Esophagus muscularis mucosa (tissue), 4 donors: ENCODE measurements at regions not wholly inside any gene's neighbourhood (a gene's known extent, or its start where the extent isn't known, plus 50 kb on each side); places are given as distances from the start of the nearest gene placed in this dataset.

Experiments used
- DNase-seq: peaks from one replicate; pipeline ENCODE4 v3.0.0-alpha.2; 2017; ENCODE audit errors: extremely low spot score
- H3K27ac ChIP-seq, 4 donors: fragments of 200-600 bp; sonication (generic); replicated peaks in 1 of 4; 1 replicate in 3 of 4; 2 replicates in 1 of 4; pipeline ENCODE4 v1.5.1; 2016 to 2019; ENCODE audit warnings: mild to moderate bottlenecking in 1 of 4
- H3K27me3 ChIP-seq, 4 donors: fragments of 200-600 bp; sonication (generic); one replicate each; pipeline versions ENCODE4 v1.5.1 to v1.6.0; 2016 to 2019
- H3K36me3 ChIP-seq, 4 donors: fragments of 200-600 bp; sonication (generic); one replicate each; pipeline ENCODE4 v1.5.1; 2016 to 2019
- H3K4me1 ChIP-seq, 4 donors: fragments of 200-600 bp; sonication (generic); one replicate each; pipeline ENCODE4 v1.5.1; 2016 to 2019
- H3K4me3 ChIP-seq, 4 donors: fragments of 200-600 bp; sonication (generic); 1 replicate in 2 of 4; 2 replicates in 2 of 4; pipeline ENCODE4 v1.5.1; 2016 to 2019; ENCODE audit warnings: mild to moderate bottlenecking in 4 of 4, moderate library complexity in 1 of 4
- H3K9me3 ChIP-seq, 4 donors: fragments of 200-600 bp; sonication (generic); 1 replicate in 3 of 4; 2 replicates in 1 of 4; pipeline ENCODE4 v1.5.1; 2016 to 2019
- EP300 ChIP-seq: sonication (generic); formaldehyde crosslinking; IDR thresholded peaks from one replicate; pipeline ENCODE4 v1.6.1; 2017; ENCODE audit warnings: antibody characterized with exemption
- POLR2A ChIP-seq: fragments of 450-650 bp; IDR thresholded peaks from one replicate; pipeline ENCODE4 v1.6.1; 2017; ENCODE audit warnings: antibody characterized with exemption, moderate library complexity, mild to moderate bottlenecking, low read depth
- POLR2AphosphoS5 ChIP-seq, 2 donors: sonication (generic); formaldehyde crosslinking; IDR thresholded peaks; one replicate each; pipeline ENCODE4 v1.6.1; 2017; ENCODE audit warnings: antibody characterized with exemption in 2 of 2
- WGBS: methylation state at CpG from one replicate; pipeline ENCODE4 v1.1.5; 2018; 5-methylcytosine and 5-hydroxymethylcytosine counted together
- intact Hi-C: fragments of 100-400 bp; cut with DNase I; formaldehyde crosslinking; loops from one replicate; pipeline ENCODE4 v1.15.1; 2023
- TF ChIP-seq, protein P1 (sequence below), 3 experiments: fragments of 200-600 bp in 2 of 3; fragments of 450-650 bp in 1 of 3; sonication (generic) in 2 of 3; IDR thresholded peaks; one replicate each; pipeline ENCODE4 v1.5.1; 2017 to 2019; ENCODE audit warnings: antibody characterized with exemption in 3 of 3, mild to moderate bottlenecking in 2 of 3, moderate library complexity in 1 of 3

DNA sequence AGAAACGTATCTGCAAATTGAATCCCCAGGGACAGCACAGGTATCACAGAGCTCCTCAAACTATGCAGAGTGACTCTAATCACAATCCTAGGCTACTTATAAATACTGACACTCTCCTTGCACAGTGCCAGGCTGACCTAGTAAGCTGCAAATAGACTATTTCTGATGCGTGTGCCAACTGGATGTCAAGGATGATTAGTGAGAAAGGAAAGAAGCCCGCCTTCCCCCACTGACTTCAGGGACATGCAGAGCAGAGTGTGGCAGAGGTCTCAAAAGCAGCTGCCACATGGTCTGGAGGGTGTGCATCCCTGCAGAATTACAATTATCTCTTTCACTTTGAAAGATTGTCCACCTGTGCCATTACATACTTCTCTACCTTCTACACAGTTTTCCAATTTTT lies 235.6 kb downstream of the CPS1 start:
- TF ChIP-seq POLR2A = no peak
- TF ChIP-seq, protein P1, sequence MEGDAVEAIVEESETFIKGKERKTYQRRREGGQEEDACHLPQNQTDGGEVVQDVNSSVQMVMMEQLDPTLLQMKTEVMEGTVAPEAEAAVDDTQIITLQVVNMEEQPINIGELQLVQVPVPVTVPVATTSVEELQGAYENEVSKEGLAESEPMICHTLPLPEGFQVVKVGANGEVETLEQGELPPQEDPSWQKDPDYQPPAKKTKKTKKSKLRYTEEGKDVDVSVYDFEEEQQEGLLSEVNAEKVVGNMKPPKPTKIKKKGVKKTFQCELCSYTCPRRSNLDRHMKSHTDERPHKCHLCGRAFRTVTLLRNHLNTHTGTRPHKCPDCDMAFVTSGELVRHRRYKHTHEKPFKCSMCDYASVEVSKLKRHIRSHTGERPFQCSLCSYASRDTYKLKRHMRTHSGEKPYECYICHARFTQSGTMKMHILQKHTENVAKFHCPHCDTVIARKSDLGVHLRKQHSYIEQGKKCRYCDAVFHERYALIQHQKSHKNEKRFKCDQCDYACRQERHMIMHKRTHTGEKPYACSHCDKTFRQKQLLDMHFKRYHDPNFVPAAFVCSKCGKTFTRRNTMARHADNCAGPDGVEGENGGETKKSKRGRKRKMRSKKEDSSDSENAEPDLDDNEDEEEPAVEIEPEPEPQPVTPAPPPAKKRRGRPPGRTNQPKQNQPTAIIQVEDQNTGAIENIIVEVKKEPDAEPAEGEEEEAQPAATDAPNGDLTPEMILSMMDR (IDR thresholded peaks at IDR 0.05) = no peak
- no peak for TF ChIP-seq POLR2AphosphoS5 (IDR thresholded peaks at IDR 0.05)
- no peak for TF ChIP-seq EP300
- WGBS = 54% methylated on average over 3 of the region's 3 CpGs
- Histone ChIP-seq H3K36me3 (no peaks in the 10 kb centered on the region), H3K27ac (no peak overlapping the region), H3K4me3 (no peak overlapping the region), H3K27me3 (no peaks in the 10 kb centered on the region), H3K4me1 (no peaks in the 10 kb centered on the region), H3K9me3 (no peaks in the 10 kb centered on the region)
- no peak for DNase-seq
- intact Hi-C loops = no loop called here

DNA sequence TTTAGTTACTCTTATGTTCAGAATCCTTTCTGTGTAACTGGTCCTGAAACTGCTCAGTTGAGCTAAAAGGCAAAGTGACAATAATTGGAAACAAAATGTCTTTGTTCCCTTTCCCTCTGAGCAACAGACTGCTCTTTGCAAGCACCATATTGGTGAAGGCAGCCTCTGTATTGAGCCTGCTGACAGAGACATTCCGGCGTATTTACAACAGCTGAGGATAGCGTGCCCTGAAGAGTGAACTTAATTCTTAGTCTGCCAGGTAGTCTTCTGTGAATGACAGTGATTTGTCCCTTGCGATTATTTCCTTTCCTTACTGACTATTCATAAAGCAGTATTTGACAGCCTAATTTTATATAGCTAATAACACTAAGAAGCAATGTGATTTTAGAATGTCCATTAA lies 239.1 kb downstream of the CPS1 start:
- intact Hi-C loops = no loop called here
- no peak overlapping the region for H3K27ac ChIP-seq
- TF ChIP-seq, protein P1 (IDR thresholded peaks at IDR 0.05) = no peak
- TF ChIP-seq POLR2A = no peak
- no peak for TF ChIP-seq EP300
- TF ChIP-seq POLR2AphosphoS5 (IDR thresholded peaks at IDR 0.05) = no peak
- no peaks in the 10 kb centered on the region for H3K4me1 ChIP-seq
- no peak for DNase-seq
- H3K9me3 ChIP-seq = no peaks in the 10 kb centered on the region
- WGBS = 78% methylated on average over 4 of the region's 4 CpGs
- H3K4me3 ChIP-seq = no peak overlapping the region
- no peaks in the 10 kb centered on the region for H3K27me3 ChIP-seq
- H3K36me3 ChIP-seq = no peaks in the 10 kb centered on the region

DNA sequence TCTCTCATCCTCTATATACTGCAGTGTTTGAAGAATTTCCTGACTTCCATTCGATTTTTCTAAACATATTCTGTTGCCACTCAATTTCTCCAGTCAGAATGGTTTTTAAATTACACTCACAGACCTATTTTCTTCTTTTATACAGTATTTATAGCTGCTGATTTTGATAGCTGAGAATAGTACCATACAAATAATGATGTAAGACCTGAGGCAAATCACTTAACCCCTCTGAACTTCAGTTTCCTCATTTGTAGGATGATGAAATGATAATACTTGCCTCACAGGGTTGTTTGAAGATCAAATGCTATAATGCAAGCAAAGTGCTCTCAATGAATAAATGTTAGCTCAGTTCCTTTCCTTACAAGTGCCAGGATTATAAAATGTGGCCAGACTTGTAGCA lies 241.8 kb downstream of the CPS1 start:
- intact Hi-C loops = no loop called here
- Histone ChIP-seq H3K4me3 (no peak overlapping the region), H3K27me3 (no peaks in the 10 kb centered on the region), H3K36me3 (no peaks in the 10 kb centered on the region), H3K27ac (no peak overlapping the region), H3K9me3 (no peaks in the 10 kb centered on the region), H3K4me1 (no peaks in the 10 kb centered on the region)
- 21% methylated on average over 1 of the region's 1 CpG for WGBS
- no peak for TF ChIP-seq POLR2AphosphoS5 (IDR thresholded peaks at IDR 0.05)
- no peak for TF ChIP-seq POLR2A
- TF ChIP-seq EP300 = no peak
- TF ChIP-seq, protein P1 (IDR thresholded peaks at IDR 0.05) = no peak
- DNase-seq = no peak

DNA sequence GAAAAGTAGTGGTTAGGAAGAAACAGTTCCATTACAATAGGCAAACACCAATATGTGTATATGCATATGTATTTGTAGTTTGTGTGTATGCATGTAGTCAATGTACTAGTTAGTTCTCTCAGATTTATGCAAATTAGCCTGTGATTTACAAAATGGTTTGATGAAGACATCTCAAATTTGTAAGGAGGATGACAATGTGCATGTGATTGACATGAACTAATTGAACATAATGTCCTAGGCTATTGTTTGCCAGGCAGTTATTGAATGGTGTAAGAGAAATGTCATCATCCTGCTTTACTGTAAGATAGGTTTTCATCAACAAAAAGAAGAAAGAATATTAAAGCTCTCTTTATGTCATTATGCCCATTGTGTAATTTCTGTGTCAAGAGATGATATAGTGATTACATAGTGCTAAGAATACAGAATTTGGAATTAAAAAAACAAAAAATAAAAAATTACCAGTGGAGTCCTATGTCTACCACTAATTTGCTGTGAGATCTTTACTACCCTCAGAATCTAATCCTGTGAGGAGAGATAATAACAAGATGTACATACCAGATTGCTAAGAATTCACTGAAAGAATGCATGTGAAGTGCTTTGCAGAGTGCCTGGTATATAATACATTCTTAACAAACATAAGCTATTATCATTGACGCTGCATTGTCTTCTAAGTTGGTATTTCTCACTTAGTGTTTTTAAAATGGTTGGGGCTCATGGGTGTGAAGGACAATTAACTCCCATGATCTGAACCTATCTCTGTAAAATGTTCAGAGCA lies 258.0 kb downstream of the CPS1 start:
- no peaks in the 10 kb centered on the region for H3K36me3 ChIP-seq
- no peak overlapping the region for H3K27ac ChIP-seq
- intact Hi-C loops = no loop called here
- H3K4me3 ChIP-seq = no peak overlapping the region
- no peaks in the 10 kb centered on the region for H3K4me1 ChIP-seq
- WGBS = 90% methylated on average over 1 of the region's 1 CpG
- no peak for DNase-seq
- H3K9me3 ChIP-seq = peaks cover 0 to 4% (median 0%) of the 10 kb centered on the region in 4 donors
- TF ChIP-seq POLR2A = no peak
- TF ChIP-seq POLR2AphosphoS5 (IDR thresholded peaks at IDR 0.05) = no peak
- TF ChIP-seq, protein P1 (IDR thresholded peaks at IDR 0.05) = no peak
- no peak for TF ChIP-seq EP300
- H3K27me3 ChIP-seq = no peaks in the 10 kb centered on the region

DNA sequence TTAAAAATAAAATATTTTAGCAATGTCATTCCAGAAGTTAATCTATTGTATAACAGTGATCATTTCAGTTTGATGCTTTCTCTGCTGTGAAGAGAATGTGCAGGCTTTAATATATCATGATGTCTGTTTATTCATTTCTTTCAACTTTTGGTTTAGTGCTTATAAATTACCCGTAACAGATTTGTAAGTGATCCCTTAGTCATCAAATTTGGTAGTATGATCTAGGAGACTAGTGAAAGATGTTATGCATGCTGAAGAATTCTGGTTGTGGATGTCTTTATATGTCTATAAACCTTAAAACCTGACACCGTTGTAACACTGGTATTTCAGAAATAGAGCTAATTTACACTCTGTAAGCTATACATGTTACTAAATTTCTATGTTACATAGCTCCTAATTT lies 260.4 kb downstream of the CPS1 start:
- Histone ChIP-seq H3K27me3 (no peaks in the 10 kb centered on the region), H3K4me3 (no peak overlapping the region), H3K4me1 (no peaks in the 10 kb centered on the region), H3K36me3 (no peaks in the 10 kb centered on the region), H3K9me3 (peaks cover 0 to 9% (median 2%) of the 10 kb centered on the region in 4 donors), H3K27ac (no peak overlapping the region)
- intact Hi-C loops = no loop called here
- 66% methylated on average over 2 of the region's 2 CpGs for WGBS
- no peak for TF ChIP-seq POLR2AphosphoS5 (IDR thresholded peaks at IDR 0.05)
- TF ChIP-seq, protein P1 (IDR thresholded peaks at IDR 0.05) = no peak
- no peak for TF ChIP-seq POLR2A
- no peak for TF ChIP-seq EP300
- no peak for DNase-seq
